ENCODE measurements at regions not wholly inside any gene's neighbourhood (a gene's known extent, or its start where the extent isn't known, plus 50 kb on each side); places are given as distances from the start of the nearest gene placed in this dataset.
A peak's percentile ranks its signal among the peaks of the same experiment; 100 is the strongest.
"Not testable (repeated sequence)": the region's sequence is repeated elsewhere in the genome, so short reads cannot be mapped to it uniquely, and the experiment has no call there.

DNA sequence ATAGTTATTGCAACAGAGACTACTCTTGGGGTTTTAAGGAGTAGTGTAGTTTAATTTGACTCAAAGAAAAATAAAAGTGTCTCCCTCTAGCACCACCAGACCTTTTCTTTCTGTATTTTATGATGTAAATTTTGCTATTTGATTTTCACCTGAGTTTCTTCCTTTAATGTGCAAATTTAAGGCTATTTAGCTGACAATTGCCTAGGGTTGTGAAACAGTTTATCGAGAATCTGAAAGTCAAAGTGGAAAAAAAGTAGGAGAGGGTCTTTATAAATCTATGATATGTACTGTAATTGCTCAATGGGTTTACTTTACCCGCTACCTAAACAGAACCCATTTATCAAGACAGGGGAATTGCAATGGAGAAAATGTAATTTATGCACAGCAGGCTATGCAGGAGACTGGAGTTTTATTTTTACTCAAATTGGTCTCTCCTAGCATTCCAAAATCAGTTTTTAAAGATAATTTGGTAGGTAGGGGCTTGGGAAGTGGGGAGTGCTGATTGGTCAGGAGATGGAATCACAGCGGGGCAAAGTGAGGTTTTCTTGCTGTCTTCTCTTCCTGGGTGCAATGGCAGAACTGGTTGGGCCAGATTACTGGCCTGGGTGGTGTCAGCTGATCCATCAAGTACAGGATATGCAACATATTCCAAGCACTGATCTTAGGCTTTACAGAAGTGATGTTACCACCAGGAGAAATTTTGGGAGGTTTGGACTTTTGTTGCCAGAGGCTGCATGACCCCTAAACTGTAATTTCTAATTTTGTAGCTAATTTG lies 228.6 kb upstream of the TACR3 start:
- Mint-ChIP-seq H3K36me3 (peaks cover 4% of the 10 kb centered on the region), H3K9me3 (peaks cover 10% of the 10 kb centered on the region), H3K4me1 (ENCODE audit: unreplicated experiment) (no peaks in the 10 kb centered on the region), H3K4me3 (peak overlapping the region; percentile 81), H3K27ac (peak overlapping the region; percentile 97), H3K27me3 (no peaks in the 10 kb centered on the region)
- no peak for DNase-seq (ENCODE audit: extremely low spot score, unreplicated experiment)
- TF ChIP-seq, protein P1, sequence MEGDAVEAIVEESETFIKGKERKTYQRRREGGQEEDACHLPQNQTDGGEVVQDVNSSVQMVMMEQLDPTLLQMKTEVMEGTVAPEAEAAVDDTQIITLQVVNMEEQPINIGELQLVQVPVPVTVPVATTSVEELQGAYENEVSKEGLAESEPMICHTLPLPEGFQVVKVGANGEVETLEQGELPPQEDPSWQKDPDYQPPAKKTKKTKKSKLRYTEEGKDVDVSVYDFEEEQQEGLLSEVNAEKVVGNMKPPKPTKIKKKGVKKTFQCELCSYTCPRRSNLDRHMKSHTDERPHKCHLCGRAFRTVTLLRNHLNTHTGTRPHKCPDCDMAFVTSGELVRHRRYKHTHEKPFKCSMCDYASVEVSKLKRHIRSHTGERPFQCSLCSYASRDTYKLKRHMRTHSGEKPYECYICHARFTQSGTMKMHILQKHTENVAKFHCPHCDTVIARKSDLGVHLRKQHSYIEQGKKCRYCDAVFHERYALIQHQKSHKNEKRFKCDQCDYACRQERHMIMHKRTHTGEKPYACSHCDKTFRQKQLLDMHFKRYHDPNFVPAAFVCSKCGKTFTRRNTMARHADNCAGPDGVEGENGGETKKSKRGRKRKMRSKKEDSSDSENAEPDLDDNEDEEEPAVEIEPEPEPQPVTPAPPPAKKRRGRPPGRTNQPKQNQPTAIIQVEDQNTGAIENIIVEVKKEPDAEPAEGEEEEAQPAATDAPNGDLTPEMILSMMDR (conservative IDR thresholded peaks at IDR 0.05): no peak

DNA sequence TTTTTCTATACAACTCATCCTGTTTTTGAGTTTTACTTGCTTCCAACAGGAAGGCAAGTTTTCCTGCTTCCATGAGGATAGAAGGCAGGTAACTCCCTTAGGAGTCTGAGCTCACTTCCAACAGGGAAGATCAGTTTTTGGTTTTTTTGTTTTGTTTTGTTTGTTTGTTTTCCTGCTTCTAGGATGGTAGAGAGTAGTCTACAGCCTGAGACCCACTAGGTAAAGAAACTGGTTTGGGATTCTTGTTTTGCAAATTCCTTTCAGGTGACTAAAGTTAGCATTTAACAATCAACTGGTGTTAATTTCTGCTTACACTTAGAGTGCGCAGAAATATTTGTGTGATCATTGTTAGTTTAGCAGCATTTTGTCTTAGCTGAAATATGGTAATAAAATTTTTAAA lies 227.8 kb upstream of the TACR3 start:
- Mint-ChIP-seq H3K4me1 (ENCODE audit: unreplicated experiment) (no peaks in the 10 kb centered on the region), H3K27me3 (no peaks in the 10 kb centered on the region), H3K36me3 (peaks cover 4% of the 10 kb centered on the region), H3K9me3 (peaks cover 6% of the 10 kb centered on the region), H3K27ac (peak overlapping the region; percentile 90), H3K4me3 (no peak overlapping the region)
- TF ChIP-seq, protein P1 (conservative IDR thresholded peaks at IDR 0.05): no peak
- no peak for DNase-seq (ENCODE audit: extremely low spot score, unreplicated experiment)

DNA sequence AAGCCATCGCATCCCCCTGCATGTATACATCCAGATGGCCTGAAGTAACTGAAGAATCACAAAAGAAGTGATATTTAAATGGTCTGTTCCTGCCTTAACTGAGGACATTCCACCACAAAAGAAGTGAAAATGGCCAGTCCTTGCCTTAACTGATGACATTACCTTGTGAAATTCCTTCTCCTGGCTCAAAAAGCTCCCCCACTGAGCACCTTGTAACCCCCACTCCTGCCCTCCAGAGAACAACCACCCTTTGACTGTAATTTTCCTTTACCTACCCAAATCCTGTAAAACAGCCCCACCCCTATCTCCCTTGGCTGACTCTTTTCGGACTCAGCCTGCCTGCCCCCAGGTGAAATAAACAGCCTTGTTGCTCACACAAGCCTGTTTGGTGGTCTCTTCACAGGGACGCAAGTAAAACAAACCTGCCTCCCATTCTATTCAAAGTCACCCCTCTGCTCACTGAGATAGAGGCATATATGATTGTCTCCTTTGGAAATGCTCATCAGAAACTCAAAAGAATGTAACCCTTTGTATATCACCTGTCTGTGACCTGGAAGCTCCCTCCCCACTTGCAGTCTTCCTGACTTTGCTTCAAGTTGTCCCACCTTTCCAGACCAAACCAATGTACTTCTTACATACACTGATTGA lies 227.0 kb upstream of the TACR3 start:
- Mint-ChIP-seq H3K4me3 (peak overlapping the region; percentile 40), H3K27ac (peak overlapping the region; percentile 90)
- DNase-seq (ENCODE audit: extremely low spot score, unreplicated experiment); H3K4me1 Mint-ChIP-seq (ENCODE audit: unreplicated experiment); H3K36me3 Mint-ChIP-seq; H3K27me3 Mint-ChIP-seq; H3K9me3 Mint-ChIP-seq: not testable (repeated sequence)

DNA sequence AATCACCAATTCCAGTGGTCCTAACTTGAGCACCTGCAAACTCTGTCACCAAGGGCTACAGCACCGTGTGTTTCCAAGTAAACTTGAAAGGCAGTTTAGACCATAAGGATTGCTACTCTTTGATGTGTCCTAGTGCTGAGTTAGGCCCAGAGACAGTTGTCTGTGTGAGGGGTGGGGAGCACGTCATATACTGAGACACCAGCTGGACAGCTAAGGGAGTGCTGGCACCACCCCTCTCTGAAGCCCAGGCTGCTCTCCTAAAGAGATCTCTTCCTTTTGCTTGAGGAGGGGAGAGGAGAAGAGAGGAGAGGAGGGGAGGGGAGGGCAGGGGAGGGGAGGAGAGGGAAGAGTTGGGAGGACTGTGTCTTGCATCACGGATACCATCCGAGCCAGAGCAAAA lies 218.7 kb upstream of the TACR3 start:
- no peaks in the 10 kb centered on the region for H3K36me3 Mint-ChIP-seq

DNA sequence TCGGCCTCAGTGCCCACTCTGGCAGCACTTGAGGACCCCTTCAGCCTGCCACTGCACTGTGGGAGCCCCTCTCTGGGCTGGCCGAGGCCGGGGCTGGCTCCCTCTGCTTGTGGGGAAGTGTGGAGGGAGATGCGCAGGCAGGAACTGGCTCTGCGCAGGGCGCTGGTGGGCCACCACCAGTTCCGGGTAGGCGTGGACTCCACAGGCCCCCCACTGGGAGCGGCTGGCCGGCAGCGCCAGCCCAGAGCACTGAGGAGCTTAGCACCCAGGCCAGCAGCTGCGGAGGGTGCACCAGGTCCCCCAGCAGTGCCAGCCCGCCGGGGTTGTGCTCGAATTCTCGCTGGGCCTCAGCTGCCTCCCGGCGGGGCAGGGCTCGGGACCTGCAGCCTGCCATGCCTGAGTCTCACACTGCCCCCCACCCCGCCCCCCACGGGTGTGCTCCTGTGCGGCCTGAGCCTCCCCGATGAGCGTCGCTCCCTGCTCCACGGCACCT lies 216.9 kb upstream of the TACR3 start:
- Mint-ChIP-seq H3K4me1 (ENCODE audit: unreplicated experiment) (no peaks in the 10 kb centered on the region), H3K4me3 (no peak overlapping the region), H3K9me3 (no peaks in the 10 kb centered on the region), H3K27me3 (no peaks in the 10 kb centered on the region), H3K27ac (no peak overlapping the region), H3K36me3 (no peaks in the 10 kb centered on the region)
- TF ChIP-seq, protein P1 (conservative IDR thresholded peaks at IDR 0.05): no peak
- no peak for DNase-seq (ENCODE audit: extremely low spot score, unreplicated experiment)

More for the DNA sequence above, 218.7 kb upstream of the TACR3 start:
- H3K9me3 Mint-ChIP-seq: no peaks in the 10 kb centered on the region
- no peaks in the 10 kb centered on the region for H3K27me3 Mint-ChIP-seq
- no peaks in the 10 kb centered on the region for H3K4me1 Mint-ChIP-seq (ENCODE audit: unreplicated experiment)
- TF ChIP-seq, protein P1 (conservative IDR thresholded peaks at IDR 0.05): no peak
- H3K4me3 Mint-ChIP-seq: no peak overlapping the region
- DNase-seq (ENCODE audit: extremely low spot score, unreplicated experiment): no peak
- no peak overlapping the region for H3K27ac Mint-ChIP-seq

DNA sequence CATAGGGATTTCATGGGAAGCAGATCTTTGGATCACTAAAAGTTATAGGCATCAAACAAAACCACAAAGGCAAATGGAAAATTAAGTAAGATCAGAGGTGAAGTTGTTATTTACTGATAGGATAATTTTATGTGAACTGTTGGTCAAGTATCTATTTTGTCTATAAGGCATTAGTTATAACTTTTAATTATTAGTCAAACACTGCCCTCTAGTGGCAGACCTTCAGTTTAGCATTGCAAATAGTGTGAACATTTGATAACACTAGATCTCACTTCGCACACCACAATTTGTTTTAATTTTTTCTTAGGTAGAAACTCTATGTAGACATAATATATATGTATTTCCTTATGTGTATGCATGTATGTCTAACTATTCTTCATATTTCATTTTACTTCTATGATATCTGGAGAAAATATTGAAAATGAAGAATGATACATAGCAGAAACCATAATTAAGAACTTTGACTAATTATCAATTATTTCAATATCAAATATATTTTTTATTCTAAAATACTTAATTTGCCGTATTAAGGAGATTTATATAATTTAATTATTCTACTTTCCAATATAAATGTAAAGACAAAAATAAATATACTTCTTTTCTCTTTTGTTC lies 214.5 kb upstream of the TACR3 start:
- no peak for DNase-seq (ENCODE audit: extremely low spot score, unreplicated experiment)
- no peak overlapping the region for H3K4me3 Mint-ChIP-seq
- H3K36me3 Mint-ChIP-seq: no peaks in the 10 kb centered on the region
- TF ChIP-seq, protein P1 (conservative IDR thresholded peaks at IDR 0.05): peak; percentile 93
- H3K27ac Mint-ChIP-seq: no peak overlapping the region
- no peaks in the 10 kb centered on the region for H3K4me1 Mint-ChIP-seq (ENCODE audit: unreplicated experiment)
- H3K27me3 Mint-ChIP-seq: no peaks in the 10 kb centered on the region
- no peaks in the 10 kb centered on the region for H3K9me3 Mint-ChIP-seq
